ENCODE measurements at regions not wholly inside any gene's neighbourhood (a gene's known extent, or its start where the extent isn't known, plus 50 kb on each side); places are given as distances from the start of the nearest gene placed in this dataset.

GRCh38 chr2:177314722-177315264 is 50.3 kb upstream of the NFE2L2 start:
- no peak overlapping the region for H3K27ac ChIP-seq
- TF ChIP-seq ZFX (IDR thresholded peaks at IDR 0.05; ENCODE audit: borderline replicate concordance): no peak
- TF ChIP-seq CTCF (IDR thresholded peaks at IDR 0.05): no peak

GRCh38 chr2:177315364-177315763 is 50.8 kb upstream of the NFE2L2 start:
- H3K27ac ChIP-seq: no peak overlapping the region
- TF ChIP-seq CTCF (IDR thresholded peaks at IDR 0.05) (no peak), ZFX (IDR thresholded peaks at IDR 0.05; ENCODE audit: borderline replicate concordance) (no peak)

- no peak for TF ChIP-seq CTCF (IDR thresholded peaks at IDR 0.05)
- TF ChIP-seq ZFX (IDR thresholded peaks at IDR 0.05; ENCODE audit: borderline replicate concordance): no peak
- H3K27ac ChIP-seq: no peak overlapping the region
Observed at GRCh38 chr2:177316756-177317155, 52.2 kb upstream of the NFE2L2 start.

- TF ChIP-seq ZFX (IDR thresholded peaks at IDR 0.05; ENCODE audit: borderline replicate concordance) (no peak), CTCF (IDR thresholded peaks at IDR 0.05) (no peak)
- no peak overlapping the region for H3K27ac ChIP-seq
Observed at GRCh38 chr2:177317443-177317842, 52.9 kb upstream of the NFE2L2 start.

GRCh38 chr2:177317857-177318256 is 53.3 kb upstream of the NFE2L2 start:
- TF ChIP-seq ZFX (IDR thresholded peaks at IDR 0.05; ENCODE audit: borderline replicate concordance) (no peak), CTCF (IDR thresholded peaks at IDR 0.05) (no peak)
- H3K27ac ChIP-seq: no peak overlapping the region

- H3K27ac ChIP-seq: no peak overlapping the region
- TF ChIP-seq ZFX (IDR thresholded peaks at IDR 0.05; ENCODE audit: borderline replicate concordance) (no peak), CTCF (IDR thresholded peaks at IDR 0.05) (no peak)
Observed at GRCh38 chr2:177318613-177319012, 54.1 kb upstream of the NFE2L2 start.

- TF ChIP-seq ZFX (IDR thresholded peaks at IDR 0.05; ENCODE audit: borderline replicate concordance) (no peak), CTCF (IDR thresholded peaks at IDR 0.05) (no peak)
Observed at GRCh38 chr2:177320596-177320995, 56.1 kb upstream of the NFE2L2 start.

More at GRCh38 chr2:177320596-177320995, 56.1 kb upstream of the NFE2L2 start:
- no peak overlapping the region for H3K27ac ChIP-seq

Measured in 22Rv1 (cell line).